HG03139 (cell line): ENCODE measurements at regions not wholly inside any gene's neighbourhood (a gene's known extent, or its start where the extent isn't known, plus 50 kb on each side); places are given as distances from the start of the nearest gene placed in this dataset.

Source experiments
- ATAC-seq: cut with Tn5 transposase; IDR thresholded peaks from one replicate; pipeline ENCODE4 v1.9.1; 2021; ENCODE audit not compliant: unreplicated experiment

- no peak for ATAC-seq
Measured at GRCh38 chr5:33361781-33362180, 79.0 kb upstream of the TARS1 start.

- ATAC-seq, result no peak
Measured at GRCh38 chr5:33362915-33363314, 77.8 kb upstream of the TARS1 start.

- no peak for ATAC-seq
Measured at GRCh38 chr5:33363537-33363936, 77.2 kb upstream of the TARS1 start.

GRCh38 chr5:33364406-33364805 lies 76.4 kb upstream of the TARS1 start:
- no peak for ATAC-seq

- ATAC-seq, result no peak
Measured at GRCh38 chr5:33367416-33367815, 73.3 kb upstream of the TARS1 start.

- ATAC-seq, result no peak
Measured at GRCh38 chr5:33369485-33370465, 71.0 kb upstream of the TARS1 start.

GRCh38 chr5:33370466-33370859 lies 70.3 kb upstream of the TARS1 start:
- no peak for ATAC-seq

- no peak for ATAC-seq
Measured at GRCh38 chr5:33371660-33372059, 69.1 kb upstream of the TARS1 start.

- ATAC-seq, result no peak
Measured at GRCh38 chr5:33372721-33373472, 67.9 kb upstream of the TARS1 start.

- ATAC-seq, result no peak
Measured at GRCh38 chr5:33375900-33376299, 64.9 kb upstream of the TARS1 start.

- ATAC-seq, result no peak
Measured at GRCh38 chr5:33379757-33380156, 61.0 kb upstream of the TARS1 start.

GRCh38 chr5:33381243-33381642 lies 59.5 kb upstream of the TARS1 start:
- ATAC-seq, result no peak
